ENCODE measurements at regions not wholly inside any gene's neighbourhood (a gene's known extent, or its start where the extent isn't known, plus 50 kb on each side); places are given as distances from the start of the nearest gene placed in this dataset.
A peak's percentile ranks its signal among the peaks of the same experiment; 100 is the strongest.
"Not testable (repeated sequence)": the region's sequence is repeated elsewhere in the genome, so short reads cannot be mapped to it uniquely, and the experiment has no call there.

GRCh38 chr14:106061877-106062500, 535.6 kb downstream of the TMEM121 start:
- DNase-seq, result peak; percentile 53
- in situ Hi-C loops (cut with MboI; ENCODE audit: low pct_ligation_motif_present in 1 of 4, low pct_unique_long_range_greater_than_20kb in 1 of 4, low sequenced_read_pairs in 3 of 4); H3K4me1 ChIP-seq; H3K9me3 ChIP-seq; H3K27ac ChIP-seq; H3K36me3 ChIP-seq; intact Hi-C loops (cut with DNase I; ENCODE audit: low total_unique reads); H3K4me3 ChIP-seq: not testable (repeated sequence)
- TF ChIP-seq CTCF (IDR thresholded peaks at IDR 0.05), result peak in 3 of 5 experiments; percentile 24 to 33 (median 27)
- 43% methylated on average over 12 of the region's 12 CpGs; no CpG with 5 or more reads in 1 of the 2 donors for WGBS, 2 donors (ENCODE audit: low coverage in 1 of 2)
- H3K27me3 ChIP-seq, result peaks cover 16% of the 10 kb centered on the region

- TF ChIP-seq POLR2A (IDR thresholded peaks at IDR 0.05) (no peak), CTCF (IDR thresholded peaks at IDR 0.05) (no peak), POLR2AphosphoS5 (IDR thresholded peaks at IDR 0.05) (no peak), EP300 (IDR thresholded peaks at IDR 0.05; ENCODE audit: low read depth) (no peak)
- intact Hi-C loops (cut with DNase I; ENCODE audit: low total_unique reads) (no loop called here), in situ Hi-C loops (cut with MboI; ENCODE audit: low pct_ligation_motif_present in 1 of 4, low pct_unique_long_range_greater_than_20kb in 1 of 4, low sequenced_read_pairs in 3 of 4) (no loop called here)
- H3K4me3 ChIP-seq, result no peak overlapping the region
- H3K27ac ChIP-seq, result no peak overlapping the region
- peaks cover 16% of the 10 kb centered on the region for H3K27me3 ChIP-seq
- no peaks in the 10 kb centered on the region for H3K36me3 ChIP-seq
- no peaks in the 10 kb centered on the region for H3K4me1 ChIP-seq
- no peaks in the 10 kb centered on the region for H3K9me3 ChIP-seq
- 69 to 83% methylated on average over 3 to 4 of the region's 4 CpGs for WGBS, 2 donors (ENCODE audit: low coverage in 1 of 2)
- no peak for DNase-seq
These were observed 536.3 kb downstream of the TMEM121 start for GRCh38 chr14:106062502-106063272.

- no peak for DNase-seq
- TF ChIP-seq POLR2AphosphoS5 (IDR thresholded peaks at IDR 0.05), result no peak
- no peak for TF ChIP-seq CTCF (IDR thresholded peaks at IDR 0.05)
- TF ChIP-seq EP300 (IDR thresholded peaks at IDR 0.05; ENCODE audit: low read depth), result no peak
- TF ChIP-seq POLR2A (IDR thresholded peaks at IDR 0.05), result no peak
- H3K27ac ChIP-seq, result no peak overlapping the region
- no peaks in the 10 kb centered on the region for H3K9me3 ChIP-seq
- 39 to 63% methylated on average over 2 of the region's 2 CpGs for WGBS, 2 donors (ENCODE audit: low coverage in 1 of 2)
- no peaks in the 10 kb centered on the region for H3K36me3 ChIP-seq
- peaks cover 10% of the 10 kb centered on the region for H3K27me3 ChIP-seq
- intact Hi-C loops (cut with DNase I; ENCODE audit: low total_unique reads) (no loop called here), in situ Hi-C loops (cut with MboI; ENCODE audit: low pct_ligation_motif_present in 1 of 4, low pct_unique_long_range_greater_than_20kb in 1 of 4, low sequenced_read_pairs in 3 of 4) (no loop called here)
- no peak overlapping the region for H3K4me3 ChIP-seq
- H3K4me1 ChIP-seq, result no peaks in the 10 kb centered on the region
These were observed 541.6 kb downstream of the TMEM121 start for GRCh38 chr14:106067935-106068334.

- Histone ChIP-seq H3K27me3 (peaks cover 3% of the 10 kb centered on the region), H3K4me1 (no peaks in the 10 kb centered on the region), H3K27ac (no peak overlapping the region), H3K9me3 (no peaks in the 10 kb centered on the region), H3K4me3 (no peak overlapping the region), H3K36me3 (no peaks in the 10 kb centered on the region)
- WGBS, 2 donors (ENCODE audit: low coverage in 1 of 2), result 58 to 67% methylated on average over 2 to 3 of the region's 3 CpGs
- no peak for TF ChIP-seq EP300 (IDR thresholded peaks at IDR 0.05; ENCODE audit: low read depth)
- TF ChIP-seq POLR2A (IDR thresholded peaks at IDR 0.05), result no peak
- no peak for TF ChIP-seq CTCF (IDR thresholded peaks at IDR 0.05)
- TF ChIP-seq POLR2AphosphoS5 (IDR thresholded peaks at IDR 0.05), result no peak
- no peak for DNase-seq
- intact Hi-C loops (cut with DNase I; ENCODE audit: low total_unique reads), result no loop called here
- in situ Hi-C loops (cut with MboI; ENCODE audit: low pct_ligation_motif_present in 1 of 4, low pct_unique_long_range_greater_than_20kb in 1 of 4, low sequenced_read_pairs in 3 of 4), result no loop called here
These were observed 543.6 kb downstream of the TMEM121 start for GRCh38 chr14:106069804-106070625.
